ENCODE measurements at regions not wholly inside any gene's neighbourhood (a gene's known extent, or its start where the extent isn't known, plus 50 kb on each side); places are given as distances from the start of the nearest gene placed in this dataset.

DNA sequence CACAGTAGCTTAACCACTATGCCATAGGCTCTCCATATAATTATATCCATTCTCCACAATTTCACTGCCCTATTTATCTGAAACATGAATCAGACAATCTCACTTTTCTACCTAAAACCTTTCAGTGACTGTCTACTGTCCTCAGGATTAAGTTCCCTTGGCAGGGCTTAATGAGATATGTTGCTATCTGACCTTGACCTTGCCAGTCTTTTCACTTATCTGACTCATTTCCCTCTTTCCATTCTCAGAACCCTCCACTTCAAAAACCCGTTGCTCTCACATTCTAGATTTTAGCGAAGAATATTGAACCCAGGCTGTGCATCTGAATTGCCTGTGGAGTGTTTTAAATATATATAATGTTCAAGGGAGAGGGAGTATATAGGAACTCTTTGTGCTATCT, 452.1 kb upstream of the MPDZ start:
- Histone ChIP-seq H3K27me3 (no peaks in the 10 kb centered on the region), H3K9me3 (no peaks in the 10 kb centered on the region), H3K4me3 (ENCODE audit: low read depth, low read length) (no peak overlapping the region), H3K36me3 (no peaks in the 10 kb centered on the region), H3K4me1 (no peaks in the 10 kb centered on the region)
- no peak for DNase-seq
- no peak for TF ChIP-seq CTCF (IDR thresholded peaks at IDR 0.05; ENCODE audit: low read depth, low read length)

GRCh38 chr9:13729955-13730354, 450.5 kb upstream of the MPDZ start:
- Histone ChIP-seq H3K4me1 (no peaks in the 10 kb centered on the region), H3K4me3 (ENCODE audit: low read depth, low read length) (no peak overlapping the region), H3K27me3 (no peaks in the 10 kb centered on the region), H3K36me3 (no peaks in the 10 kb centered on the region), H3K9me3 (no peaks in the 10 kb centered on the region)
- TF ChIP-seq CTCF (IDR thresholded peaks at IDR 0.05; ENCODE audit: low read depth, low read length), result no peak
- DNase-seq, result no peak

DNA sequence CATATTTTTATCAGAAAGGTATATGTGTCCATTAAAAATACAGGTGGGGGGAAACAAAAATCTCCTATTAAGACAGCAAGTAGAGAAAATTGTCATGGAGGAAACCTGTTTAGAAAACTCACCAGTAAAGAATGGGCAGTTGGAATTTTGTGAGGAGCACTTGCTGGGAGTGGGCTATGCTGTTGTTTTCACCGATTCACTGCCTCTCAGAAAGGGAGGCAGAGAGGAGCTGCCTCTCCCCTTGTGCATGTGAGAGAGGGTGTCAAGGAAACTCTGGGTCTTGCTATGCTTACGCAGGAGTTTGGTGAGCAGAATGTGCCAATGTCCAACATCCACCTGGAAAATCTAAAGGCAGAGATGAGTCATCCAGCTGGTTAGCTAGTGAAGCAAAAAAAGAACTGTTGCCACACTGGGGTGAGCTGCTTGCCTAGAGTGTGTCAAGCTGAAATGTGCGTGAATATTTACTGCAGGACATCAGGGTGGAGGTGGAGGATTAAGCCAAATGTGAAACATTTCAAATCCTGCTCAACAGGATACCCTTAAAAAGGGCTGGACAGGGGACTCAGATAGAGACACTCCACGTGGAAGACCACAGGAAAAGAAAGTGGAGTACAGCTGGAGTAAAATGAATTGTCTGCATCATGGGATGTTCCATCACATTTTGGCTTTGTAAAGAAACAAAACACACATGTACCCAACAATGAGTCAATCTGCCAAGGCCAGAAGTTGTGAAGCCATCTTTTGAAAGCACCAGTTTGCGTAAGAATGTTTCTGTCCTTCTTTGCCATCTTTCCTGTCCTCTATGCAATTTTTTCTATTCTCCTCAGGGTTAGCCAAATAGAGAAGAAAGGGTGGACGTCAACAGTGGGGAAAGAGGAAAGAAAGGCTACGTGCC, 449.7 kb upstream of the MPDZ start:
- H3K4me3 ChIP-seq (ENCODE audit: low read depth, low read length), result no peak overlapping the region
- H3K27me3 ChIP-seq, result no peaks in the 10 kb centered on the region
- no peaks in the 10 kb centered on the region for H3K4me1 ChIP-seq
- H3K36me3 ChIP-seq, result no peaks in the 10 kb centered on the region
- H3K9me3 ChIP-seq, result no peaks in the 10 kb centered on the region
- DNase-seq, result no peak
- TF ChIP-seq CTCF (IDR thresholded peaks at IDR 0.05; ENCODE audit: low read depth, low read length), result no peak

GRCh38 chr9:13728131-13728530, 448.6 kb upstream of the MPDZ start:
- H3K36me3 ChIP-seq, result no peaks in the 10 kb centered on the region
- TF ChIP-seq CTCF (IDR thresholded peaks at IDR 0.05; ENCODE audit: low read depth, low read length), result no peak
- no peaks in the 10 kb centered on the region for H3K27me3 ChIP-seq
- no peaks in the 10 kb centered on the region for H3K9me3 ChIP-seq
- no peaks in the 10 kb centered on the region for H3K4me1 ChIP-seq
- no peak for DNase-seq
- no peak overlapping the region for H3K4me3 ChIP-seq (ENCODE audit: low read depth, low read length)

GRCh38 chr9:13726746-13727145, 447.3 kb upstream of the MPDZ start:
- Histone ChIP-seq H3K27me3 (no peaks in the 10 kb centered on the region), H3K4me3 (ENCODE audit: low read depth, low read length) (no peak overlapping the region), H3K36me3 (no peaks in the 10 kb centered on the region), H3K9me3 (no peaks in the 10 kb centered on the region), H3K4me1 (no peaks in the 10 kb centered on the region)
- DNase-seq, result no peak
- no peak for TF ChIP-seq CTCF (IDR thresholded peaks at IDR 0.05; ENCODE audit: low read depth, low read length)

DNA sequence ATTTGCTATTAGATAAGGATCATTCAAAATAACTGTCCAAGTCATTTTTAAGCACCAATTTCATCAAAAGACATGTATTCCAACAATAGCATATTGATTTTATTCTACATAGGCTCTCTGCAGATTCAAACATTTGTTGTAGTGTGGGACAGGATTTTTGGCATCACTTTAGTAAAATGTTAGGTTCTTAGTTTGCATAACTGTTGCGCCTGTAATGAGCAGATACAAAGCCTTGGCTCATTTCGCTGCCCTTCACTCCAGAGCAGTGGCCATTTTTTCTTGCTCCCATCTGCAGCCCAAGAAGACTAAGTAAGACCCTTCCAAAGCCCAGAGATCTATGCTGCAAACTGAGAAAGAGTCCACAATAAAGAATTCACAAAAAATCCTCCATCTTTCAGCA, 446.0 kb upstream of the MPDZ start:
- Histone ChIP-seq H3K36me3 (no peaks in the 10 kb centered on the region), H3K9me3 (no peaks in the 10 kb centered on the region), H3K4me3 (ENCODE audit: low read depth, low read length) (no peak overlapping the region), H3K4me1 (no peaks in the 10 kb centered on the region), H3K27me3 (no peaks in the 10 kb centered on the region)
- no peak for TF ChIP-seq CTCF (IDR thresholded peaks at IDR 0.05; ENCODE audit: low read depth, low read length)
- no peak for DNase-seq

Measured in BE2C (cell line).